ENCODE measurements at regions not wholly inside any gene's neighbourhood (a gene's known extent, or its start where the extent isn't known, plus 50 kb on each side); places are given as distances from the start of the nearest gene placed in this dataset.
"Not testable (repeated sequence)": the region's sequence is repeated elsewhere in the genome, so short reads cannot be mapped to it uniquely, and the experiment has no call there.

GRCh38 chr11:49623872-49624271 is 328.3 kb upstream of the OR4C13 start:
- TF ChIP-seq ELF4 (IDR thresholded peaks at IDR 0.05); SP1 (IDR thresholded peaks at IDR 0.05); LEF1 (IDR thresholded peaks at IDR 0.05; ENCODE audit: borderline replicate concordance); FOXM1 (IDR thresholded peaks at IDR 0.05; ENCODE audit: borderline replicate concordance); FOXK2 (IDR thresholded peaks at IDR 0.05); CTBP1 (IDR thresholded peaks at IDR 0.05; ENCODE audit: borderline replicate concordance); BHLHE40 (IDR thresholded peaks at IDR 0.05; ENCODE audit: borderline replicate concordance); FOXA1 (IDR thresholded peaks at IDR 0.05); L3MBTL2 (conservative IDR thresholded peaks at IDR 0.05); ARNT (IDR thresholded peaks at IDR 0.05); ZNF384 (IDR thresholded peaks at IDR 0.05); SUZ12 (IDR thresholded peaks at IDR 0.05): not testable (repeated sequence)
